ENCODE measurements at regions not wholly inside any gene's neighbourhood (a gene's known extent, or its start where the extent isn't known, plus 50 kb on each side); places are given as distances from the start of the nearest gene placed in this dataset.

- no peak overlapping the region for H3K4me3 ChIP-seq (ENCODE audit: control insufficient read depth, low read depth, low read length)
- no peak for DNase-seq (ENCODE audit: low read depth)
- no peak for TF ChIP-seq CTCF (IDR thresholded peaks at IDR 0.05; ENCODE audit: control insufficient read depth, insufficient read depth, low read depth, low read length, missing control alignments)
Observed at GRCh38 chr12:93099792-93100191, 170.7 kb upstream of the EEA1 start.

DNA sequence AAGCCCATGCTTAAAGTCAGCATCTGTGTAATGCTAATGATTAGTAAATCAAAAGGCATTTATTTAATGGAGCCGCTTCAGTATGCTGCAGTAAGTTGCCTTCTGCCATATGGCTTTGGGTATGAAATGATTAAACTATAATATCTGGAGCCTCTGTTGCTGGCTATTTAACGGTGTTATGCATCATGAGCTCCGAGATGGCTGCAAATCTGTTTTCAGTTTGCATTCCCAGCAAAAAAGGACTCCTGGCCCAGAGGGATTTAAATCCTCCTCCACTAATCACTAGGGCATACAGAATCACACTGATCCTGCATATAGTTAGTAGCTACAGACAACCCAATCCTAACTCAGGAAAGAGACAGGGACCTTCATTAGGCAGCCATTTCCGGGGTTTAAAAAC lies 171.5 kb upstream of the EEA1 start:
- H3K4me3 ChIP-seq (ENCODE audit: control insufficient read depth, low read depth, low read length): no peak overlapping the region
- TF ChIP-seq CTCF (IDR thresholded peaks at IDR 0.05; ENCODE audit: control insufficient read depth, insufficient read depth, low read depth, low read length, missing control alignments): no peak
- no peak for DNase-seq (ENCODE audit: low read depth)

DNA sequence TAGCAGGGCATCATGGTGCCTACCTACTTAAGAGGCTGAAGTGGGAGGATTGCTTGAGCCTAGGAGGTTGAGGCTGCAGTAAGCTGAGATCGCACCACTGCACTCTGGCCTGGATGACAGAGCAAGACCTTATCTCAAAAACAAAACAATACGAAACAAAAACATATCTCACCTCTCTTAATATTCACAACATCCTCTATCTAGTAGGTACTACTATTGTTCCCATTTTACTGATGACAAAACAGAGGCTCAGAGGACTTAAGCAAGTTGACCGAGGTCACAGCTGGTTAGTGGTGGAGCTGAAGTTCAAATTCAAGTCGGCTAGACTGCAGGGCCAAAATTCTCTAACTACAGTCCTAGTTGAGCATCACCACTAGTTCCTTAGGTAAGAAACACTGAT lies 172.3 kb upstream of the EEA1 start:
- TF ChIP-seq CTCF (IDR thresholded peaks at IDR 0.05; ENCODE audit: control insufficient read depth, insufficient read depth, low read depth, low read length, missing control alignments): no peak
- no peak overlapping the region for H3K4me3 ChIP-seq (ENCODE audit: control insufficient read depth, low read depth, low read length)
- DNase-seq (ENCODE audit: low read depth): no peak

- DNase-seq (ENCODE audit: low read depth): no peak
- TF ChIP-seq CTCF (IDR thresholded peaks at IDR 0.05; ENCODE audit: control insufficient read depth, insufficient read depth, low read depth, low read length, missing control alignments): no peak
- H3K4me3 ChIP-seq (ENCODE audit: control insufficient read depth, low read depth, low read length): no peak overlapping the region
Observed at GRCh38 chr12:93102312-93102711, 173.2 kb upstream of the EEA1 start.

GRCh38 chr12:93102744-93103143 lies 173.6 kb upstream of the EEA1 start:
- no peak overlapping the region for H3K4me3 ChIP-seq (ENCODE audit: control insufficient read depth, low read depth, low read length)
- DNase-seq (ENCODE audit: low read depth): no peak
- no peak for TF ChIP-seq CTCF (IDR thresholded peaks at IDR 0.05; ENCODE audit: control insufficient read depth, insufficient read depth, low read depth, low read length, missing control alignments)

DNA sequence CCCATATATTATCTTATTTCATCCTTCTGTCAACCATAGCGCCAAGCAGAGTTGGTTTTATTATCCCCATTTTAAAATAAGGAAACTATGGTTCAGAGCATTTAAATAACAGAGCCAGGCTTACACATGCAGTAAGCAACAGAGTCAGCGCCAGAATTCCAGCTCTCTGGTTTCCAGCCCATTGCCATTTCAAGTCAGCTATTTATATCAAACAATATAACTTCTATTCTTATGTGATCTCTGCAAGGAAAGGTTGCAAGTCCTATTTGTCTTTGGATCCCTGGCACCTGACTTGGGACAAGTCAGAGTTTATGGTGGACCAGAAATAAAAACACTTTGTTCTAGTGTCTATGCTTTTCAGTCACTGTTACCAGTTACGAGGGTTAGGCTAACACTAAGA lies 174.1 kb upstream of the EEA1 start:
- no peak for DNase-seq (ENCODE audit: low read depth)
- H3K4me3 ChIP-seq (ENCODE audit: control insufficient read depth, low read depth, low read length): no peak overlapping the region
- no peak for TF ChIP-seq CTCF (IDR thresholded peaks at IDR 0.05; ENCODE audit: control insufficient read depth, insufficient read depth, low read depth, low read length, missing control alignments)

DNA sequence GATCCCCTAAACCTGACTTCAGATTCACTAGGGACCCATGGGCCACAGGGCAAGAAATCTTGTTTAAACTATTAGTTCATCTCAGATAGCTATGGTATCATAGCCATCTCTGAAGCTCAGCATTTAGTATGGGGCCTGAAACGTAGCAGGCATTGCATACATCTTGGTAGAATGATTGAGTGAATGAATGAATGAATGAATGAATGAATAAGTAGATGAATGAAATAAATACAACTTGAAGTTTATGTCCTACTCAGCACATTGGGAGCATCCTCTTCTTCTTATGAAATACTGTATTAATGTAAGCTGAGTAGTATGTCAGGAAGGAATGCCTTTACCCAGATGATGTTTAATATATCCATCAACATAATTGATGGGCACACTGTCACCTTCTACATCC lies 175.4 kb upstream of the EEA1 start:
- no peak for DNase-seq (ENCODE audit: low read depth)
- H3K4me3 ChIP-seq (ENCODE audit: control insufficient read depth, low read depth, low read length): no peak overlapping the region
- TF ChIP-seq CTCF (IDR thresholded peaks at IDR 0.05; ENCODE audit: control insufficient read depth, insufficient read depth, low read depth, low read length, missing control alignments): no peak
